Loucy (cell line): ENCODE measurements at regions not wholly inside any gene's neighbourhood (a gene's known extent, or its start where the extent isn't known, plus 50 kb on each side); places are given as distances from the start of the nearest gene placed in this dataset.

ENCODE experiments used
- H2AFZ ChIP-seq: fragments of 200-600 bp; sonication (generic); 2 replicates; pipeline ENCODE4 v1.6.0; 2016; ENCODE audit warnings: antibody characterized with exemption, mild to moderate bottlenecking, low read length, moderate library complexity
- H3F3A ChIP-seq: fragments of 200-600 bp; 2 replicates; pipeline ENCODE4 v1.6.0; 2016; ENCODE audit warnings: antibody characterized with exemption, low read depth, mild to moderate bottlenecking
- H3K27me3 ChIP-seq: fragments of 200-600 bp; sonication (generic); 2 replicates; pipeline ENCODE4 v1.6.1; 2014; ENCODE audit warnings: low read length, mild to moderate bottlenecking; ENCODE audit not compliant: insufficient read depth, poor library complexity, severe bottlenecking
- H3K36me3 ChIP-seq: fragments of 200-600 bp; sonication (generic); 2 replicates; pipeline ENCODE4 v1.6.1; 2016; ENCODE audit warnings: low read length; ENCODE audit not compliant: insufficient read depth
- H3K4me1 ChIP-seq: fragments of 200-600 bp; sonication (generic); 2 replicates; pipeline ENCODE4 v1.5.1; 2014; ENCODE audit warnings: low read length, mild to moderate bottlenecking; ENCODE audit not compliant: insufficient read depth, poor library complexity, severe bottlenecking
- H3K4me2 ChIP-seq: fragments of 200-600 bp; sonication (generic); 2 replicates; pipeline ENCODE4 v1.6.0; 2014; ENCODE audit warnings: antibody characterized with exemption, low read length, low read depth, mild to moderate bottlenecking; ENCODE audit not compliant: poor library complexity, severe bottlenecking
- H3K4me3 ChIP-seq: fragments of 200-600 bp; sonication (generic); 2 replicates; pipeline ENCODE4 v1.5.1; 2014; ENCODE audit warnings: low read length, mild to moderate bottlenecking, mixed read lengths; ENCODE audit not compliant: poor library complexity, severe bottlenecking
- H3K79me2 ChIP-seq: fragments of 200-600 bp; sonication (generic); 2 replicates; pipeline ENCODE4 v1.6.1; 2014; ENCODE audit warnings: low read length; ENCODE audit not compliant: insufficient read depth
- H3K9ac ChIP-seq: fragments of 200-600 bp; sonication (generic); 2 replicates; pipeline ENCODE4 v1.6.0; 2014; ENCODE audit warnings: mild to moderate bottlenecking, low read depth, low read length, moderate library complexity; ENCODE audit not compliant: poor library complexity, severe bottlenecking
- H3K9me2 ChIP-seq: fragments of 200-600 bp; sonication (generic); replicated peaks from 2 replicates; pipeline ENCODE4 v1.6.1; 2016; ENCODE audit warnings: low read depth, low read length, mixed read lengths
- H3K9me3 ChIP-seq: fragments of 200-600 bp; sonication (generic); 2 replicates; pipeline ENCODE4 v1.6.1; 2014; ENCODE audit warnings: mild to moderate bottlenecking, antibody characterized with exemption, low read length, low read depth; ENCODE audit not compliant: insufficient read depth
- H4K20me1 ChIP-seq: fragments of 200-600 bp; sonication (generic); 2 replicates; pipeline ENCODE4 v1.6.0; 2014; ENCODE audit warnings: antibody characterized with exemption, low read length, mild to moderate bottlenecking; ENCODE audit not compliant: insufficient read depth, poor library complexity, severe bottlenecking
- EZH2phosphoT487 ChIP-seq: fragments of 200-600 bp; IDR thresholded peaks from 2 replicates; pipeline ENCODE4 v1.6.1; 2018; ENCODE audit warnings: antibody characterized with exemption, mild to moderate bottlenecking, moderate library complexity, borderline replicate concordance
- TF ChIP-seq, protein P1 (sequence below): fragments of 200-600 bp; sonication (generic); conservative IDR thresholded peaks from 2 replicates; pipeline ENCODE4 v1.5.1; 2014; ENCODE audit warnings: mild to moderate bottlenecking, antibody characterized with exemption, low read length

DNA sequence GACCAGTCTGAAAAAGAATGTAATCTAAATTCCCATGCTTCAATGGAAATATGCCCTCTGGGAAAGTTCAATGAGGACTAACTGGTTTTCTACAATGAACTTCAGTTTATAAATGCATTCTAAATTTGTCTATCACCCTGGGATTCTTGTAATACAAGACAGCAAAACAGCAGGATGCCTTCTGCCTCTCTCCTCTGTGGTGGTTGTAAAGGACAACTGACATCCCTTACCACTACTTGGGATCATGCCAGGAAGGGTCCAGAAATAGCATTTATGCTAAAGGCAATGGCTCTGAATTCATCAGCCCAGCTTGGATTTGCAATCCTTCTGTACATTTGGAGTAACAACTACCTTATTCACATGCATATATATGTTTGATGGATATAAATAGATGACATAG lies 97.3 kb upstream of the ADAMTS16 start:
- no peaks in the 10 kb centered on the region for H3K36me3 ChIP-seq
- H3K79me2 ChIP-seq: no peaks in the 10 kb centered on the region
- H4K20me1 ChIP-seq: no peaks in the 10 kb centered on the region
- TF ChIP-seq EZH2phosphoT487: no peak
- TF ChIP-seq, protein P1, sequence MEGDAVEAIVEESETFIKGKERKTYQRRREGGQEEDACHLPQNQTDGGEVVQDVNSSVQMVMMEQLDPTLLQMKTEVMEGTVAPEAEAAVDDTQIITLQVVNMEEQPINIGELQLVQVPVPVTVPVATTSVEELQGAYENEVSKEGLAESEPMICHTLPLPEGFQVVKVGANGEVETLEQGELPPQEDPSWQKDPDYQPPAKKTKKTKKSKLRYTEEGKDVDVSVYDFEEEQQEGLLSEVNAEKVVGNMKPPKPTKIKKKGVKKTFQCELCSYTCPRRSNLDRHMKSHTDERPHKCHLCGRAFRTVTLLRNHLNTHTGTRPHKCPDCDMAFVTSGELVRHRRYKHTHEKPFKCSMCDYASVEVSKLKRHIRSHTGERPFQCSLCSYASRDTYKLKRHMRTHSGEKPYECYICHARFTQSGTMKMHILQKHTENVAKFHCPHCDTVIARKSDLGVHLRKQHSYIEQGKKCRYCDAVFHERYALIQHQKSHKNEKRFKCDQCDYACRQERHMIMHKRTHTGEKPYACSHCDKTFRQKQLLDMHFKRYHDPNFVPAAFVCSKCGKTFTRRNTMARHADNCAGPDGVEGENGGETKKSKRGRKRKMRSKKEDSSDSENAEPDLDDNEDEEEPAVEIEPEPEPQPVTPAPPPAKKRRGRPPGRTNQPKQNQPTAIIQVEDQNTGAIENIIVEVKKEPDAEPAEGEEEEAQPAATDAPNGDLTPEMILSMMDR: no peak
- no peak overlapping the region for H3K9ac ChIP-seq
- H2AFZ ChIP-seq: no peak overlapping the region
- H3K4me2 ChIP-seq: no peak overlapping the region
- no peaks in the 10 kb centered on the region for H3K9me2 ChIP-seq
- H3K4me3 ChIP-seq: no peak overlapping the region
- no peaks in the 10 kb centered on the region for H3F3A ChIP-seq
- no peaks in the 10 kb centered on the region for H3K27me3 ChIP-seq
- no peaks in the 10 kb centered on the region for H3K9me3 ChIP-seq
- no peaks in the 10 kb centered on the region for H3K4me1 ChIP-seq

DNA sequence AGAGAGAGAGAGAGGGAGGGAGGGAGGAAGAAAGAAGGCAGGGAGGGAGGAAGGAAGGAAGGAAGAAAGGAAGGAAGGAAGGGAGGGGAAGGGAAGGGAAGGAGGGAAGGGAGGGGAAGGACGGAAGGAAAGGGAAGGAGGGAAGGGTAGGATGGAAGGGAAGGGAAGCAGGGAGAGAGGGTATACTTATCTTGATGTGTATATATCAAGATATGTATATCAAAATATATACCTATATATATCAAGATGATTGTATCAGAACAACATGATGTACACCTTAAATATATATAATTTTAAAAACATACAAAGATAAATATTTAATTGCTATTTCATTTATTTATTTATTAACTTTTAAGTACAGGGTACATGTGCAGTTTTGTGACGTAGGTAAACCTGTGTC lies 96.8 kb upstream of the ADAMTS16 start:
- H3F3A ChIP-seq: no peaks in the 10 kb centered on the region
- no peaks in the 10 kb centered on the region for H4K20me1 ChIP-seq
- H3K9me2 ChIP-seq: no peaks in the 10 kb centered on the region
- no peaks in the 10 kb centered on the region for H3K9me3 ChIP-seq
- no peaks in the 10 kb centered on the region for H3K27me3 ChIP-seq
- no peaks in the 10 kb centered on the region for H3K79me2 ChIP-seq
- TF ChIP-seq, protein P1: no peak
- no peak for TF ChIP-seq EZH2phosphoT487
- H3K4me1 ChIP-seq: no peaks in the 10 kb centered on the region
- no peak overlapping the region for H3K9ac ChIP-seq
- no peaks in the 10 kb centered on the region for H3K36me3 ChIP-seq
- H3K4me2 ChIP-seq: no peak overlapping the region
- no peak overlapping the region for H3K4me3 ChIP-seq
- H2AFZ ChIP-seq: no peak overlapping the region

DNA sequence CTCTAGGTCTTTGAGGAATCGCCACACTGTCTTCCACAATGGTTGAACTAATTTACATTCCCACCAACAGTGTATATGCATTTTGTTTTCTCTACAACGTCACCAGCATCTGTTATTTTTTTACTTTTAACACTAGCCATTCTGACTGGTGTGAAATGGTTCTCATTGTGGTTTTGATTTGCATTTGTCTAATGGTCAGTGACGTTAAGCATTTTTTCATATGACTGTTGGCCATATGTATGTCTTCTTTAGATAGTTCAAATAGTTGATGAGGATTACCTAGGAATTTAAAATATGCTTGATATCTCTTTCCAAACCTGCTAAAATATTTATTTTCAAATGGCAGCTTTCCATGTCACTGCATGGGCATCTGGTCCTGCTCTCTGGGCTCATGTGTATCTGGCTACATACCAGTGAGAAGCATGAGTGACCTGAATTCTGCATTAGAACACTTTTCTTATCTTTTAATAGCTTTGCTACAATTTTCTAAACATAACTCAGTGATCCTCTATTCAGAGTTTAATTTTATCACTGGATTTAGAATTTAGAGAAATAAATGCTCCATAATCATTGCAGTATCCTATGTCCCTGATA lies 95.8 kb upstream of the ADAMTS16 start:
- Histone ChIP-seq H3K4me1 (no peaks in the 10 kb centered on the region), H3K9me3 (no peaks in the 10 kb centered on the region), H3K36me3 (no peaks in the 10 kb centered on the region), H2AFZ (no peak overlapping the region), H3K79me2 (no peaks in the 10 kb centered on the region), H3K9ac (no peak overlapping the region), H3K27me3 (no peaks in the 10 kb centered on the region), H3K4me2 (no peak overlapping the region), H3F3A (no peaks in the 10 kb centered on the region), H3K4me3 (no peak overlapping the region), H4K20me1 (no peaks in the 10 kb centered on the region), H3K9me2 (no peaks in the 10 kb centered on the region)
- TF ChIP-seq, protein P1: no peak
- no peak for TF ChIP-seq EZH2phosphoT487
